DMS114 treated with DMSO at 0.1 percent for 48 hours (cell line): ENCODE measurements at regions not wholly inside any gene's neighbourhood (a gene's known extent, or its start where the extent isn't known, plus 50 kb on each side); places are given as distances from the start of the nearest gene placed in this dataset.
"Not testable (repeated sequence)": the region's sequence is repeated elsewhere in the genome, so short reads cannot be mapped to it uniquely, and the experiment has no call there.

Source experiments
- DNase-seq: peaks from one replicate; lab custom pipeline; 2025; ENCODE audit not compliant: unreplicated experiment; lab: John Stamatoyannopoulos, UW

DNA sequence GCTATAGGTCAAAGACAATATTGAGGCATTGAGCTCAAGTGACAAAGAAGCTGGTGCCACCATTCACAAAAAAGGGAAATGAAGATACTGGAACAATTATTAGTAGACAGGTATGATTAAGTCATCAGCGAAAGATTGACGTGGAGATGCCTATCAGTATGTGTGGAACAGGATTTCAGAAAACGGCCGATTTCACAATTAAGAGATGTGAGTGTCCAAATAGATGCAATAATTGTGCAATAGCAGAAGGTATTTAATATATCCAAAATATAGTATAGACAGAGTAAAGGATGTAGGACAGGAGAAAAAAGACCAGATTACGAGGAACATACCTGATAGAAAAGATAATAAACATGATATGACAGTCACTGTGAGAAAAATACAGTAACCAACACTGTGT is 433.1 kb downstream of the C12orf50 start:
- DNase-seq, result no peak

DNA sequence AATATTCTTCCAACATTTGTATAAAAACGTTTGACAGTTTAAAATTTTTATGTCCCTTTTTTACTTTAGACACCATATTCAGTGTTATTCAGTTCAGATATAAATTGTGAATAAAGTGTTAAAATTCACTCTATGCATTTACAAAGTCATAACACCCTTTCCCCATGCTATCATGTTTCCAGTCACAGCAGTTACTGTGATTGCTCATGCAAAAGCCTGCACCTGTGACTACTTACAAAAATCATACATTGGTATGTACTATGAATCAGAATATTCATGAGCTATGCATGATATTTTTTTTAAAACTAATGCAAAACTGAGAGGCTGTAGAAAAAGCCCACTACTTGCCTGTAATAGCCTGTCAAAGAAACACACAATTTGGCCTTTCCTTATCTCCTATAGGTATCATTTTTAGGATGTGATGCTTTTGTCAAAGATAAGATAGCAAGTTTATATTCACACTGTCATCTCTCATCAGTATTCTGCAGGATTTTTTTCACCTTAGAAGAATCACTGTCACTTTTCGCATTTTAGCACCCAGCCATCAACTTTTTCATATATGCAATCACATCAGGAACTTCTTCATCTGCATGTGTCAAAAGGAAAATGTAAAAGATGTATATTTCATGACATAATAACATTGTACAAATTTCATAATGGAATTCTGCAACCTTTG is 443.2 kb downstream of the C12orf50 start:
- no peak for DNase-seq

DNA sequence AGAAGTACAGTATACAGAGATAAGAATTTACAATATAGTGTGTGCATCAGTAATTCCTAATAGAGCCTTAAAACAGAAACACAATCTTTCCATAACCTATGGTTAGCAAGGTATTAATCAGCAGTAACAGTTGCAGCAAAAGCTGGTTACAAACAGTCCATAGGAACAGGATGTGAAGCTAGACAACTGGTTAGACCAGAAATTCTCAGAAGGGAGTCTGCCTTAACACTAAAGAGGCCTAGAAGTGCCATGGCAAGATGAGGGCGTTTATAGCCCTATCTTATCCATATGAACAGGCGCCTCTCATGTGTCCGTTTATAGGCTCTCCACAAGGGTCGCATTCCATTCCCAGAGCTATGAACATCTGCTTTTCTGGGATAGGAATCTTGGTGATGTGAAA is 450.1 kb downstream of the C12orf50 start:
- not testable (repeated sequence) for DNase-seq

DNA sequence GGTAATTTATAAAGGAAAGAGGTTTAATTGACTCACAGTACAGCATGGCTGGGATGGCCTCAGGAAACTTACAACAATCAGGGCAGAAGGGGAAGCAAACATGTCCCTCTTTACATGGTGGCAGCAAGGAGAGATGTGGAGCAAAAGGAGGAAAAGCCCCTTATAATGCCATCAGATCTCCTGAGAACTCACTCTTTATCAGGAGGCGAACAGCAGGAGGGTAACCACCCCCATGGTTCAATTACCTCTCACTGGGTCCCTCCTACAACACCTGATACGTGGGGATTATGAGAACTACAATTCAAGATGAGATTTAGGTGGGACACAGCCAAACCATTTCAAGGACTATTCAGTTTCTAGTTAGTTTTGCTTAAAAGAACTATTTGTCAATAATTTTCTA is 453.3 kb downstream of the C12orf50 start:
- DNase-seq, result no peak

DNA sequence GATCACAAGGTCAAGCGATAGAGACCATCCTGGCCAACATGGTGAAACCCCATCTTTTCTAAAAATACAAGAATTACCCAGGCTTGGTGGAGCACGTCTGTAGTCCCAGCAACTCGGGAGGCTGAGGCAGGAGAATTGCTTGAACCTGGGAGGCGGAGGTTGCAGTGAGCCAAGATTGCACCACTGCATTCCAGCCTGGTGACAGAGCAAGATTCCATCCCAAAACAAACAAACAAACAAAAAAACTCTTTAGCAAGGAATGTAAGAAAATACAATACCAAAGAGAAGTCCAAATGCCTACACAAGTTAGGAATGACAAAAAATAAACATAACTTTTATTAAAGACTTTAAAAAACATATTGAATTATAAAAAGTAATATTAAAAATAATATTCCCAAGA is 462.3 kb downstream of the C12orf50 start:
- not testable (repeated sequence) for DNase-seq

DNA sequence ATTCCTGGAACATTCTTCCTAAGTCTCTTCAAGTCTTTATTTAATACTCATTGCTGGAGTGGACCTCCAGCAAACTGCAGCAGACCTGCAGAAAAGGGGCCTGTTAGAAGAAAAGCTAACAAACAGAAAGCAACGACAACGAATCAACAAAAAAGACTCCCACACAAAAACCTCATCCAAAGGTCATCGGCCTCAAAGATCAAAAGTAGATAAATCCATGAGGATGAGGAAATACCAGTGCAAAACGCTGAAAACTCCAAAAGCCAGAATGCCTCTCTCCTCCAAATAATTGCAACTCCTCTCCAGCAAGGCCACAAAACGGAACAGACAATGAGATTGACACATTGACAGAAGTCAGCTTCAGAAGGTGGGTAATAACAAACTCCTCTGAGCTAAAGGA is 472.2 kb downstream of the C12orf50 start:
- DNase-seq, result no peak

DNA sequence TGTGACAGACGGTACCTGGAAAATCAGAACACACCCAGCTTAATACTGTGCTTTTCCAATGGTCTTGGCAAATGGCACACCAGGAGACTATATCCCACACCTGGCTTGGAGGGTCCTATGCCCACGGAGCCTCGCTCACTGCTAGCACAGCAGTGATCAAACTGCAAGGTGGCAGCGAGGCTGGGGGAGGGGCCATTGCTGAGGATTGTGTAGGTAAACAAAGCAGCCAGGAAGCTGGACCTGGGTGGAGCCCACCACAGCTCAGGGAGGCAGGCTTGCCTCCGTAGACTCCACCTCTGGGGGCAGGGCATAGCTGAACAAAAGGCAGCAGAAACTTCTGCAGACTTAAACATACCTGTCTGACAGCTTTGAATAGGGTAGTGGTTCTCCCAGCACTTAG is 498.0 kb downstream of the C12orf50 start:
- DNase-seq, result not testable (repeated sequence)

DNA sequence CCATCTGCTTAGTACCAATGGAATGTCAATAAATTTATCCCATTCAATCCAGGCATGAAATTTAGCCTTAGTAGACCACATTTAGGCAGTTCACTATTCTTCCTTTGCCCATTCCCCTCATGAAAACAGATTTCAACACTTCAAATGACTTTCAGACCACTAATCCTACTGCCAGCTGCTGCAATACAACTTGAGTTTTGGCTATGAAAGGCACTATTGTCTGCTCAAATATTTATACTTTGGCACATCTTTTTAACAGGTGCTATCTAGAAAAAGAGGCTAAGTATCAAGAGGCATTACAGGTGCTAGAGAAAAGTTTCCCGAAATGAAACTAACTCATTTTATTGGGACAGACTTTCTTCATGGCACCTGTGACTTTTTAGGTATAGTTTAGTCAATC is 499.8 kb downstream of the C12orf50 start:
- no peak for DNase-seq

DNA sequence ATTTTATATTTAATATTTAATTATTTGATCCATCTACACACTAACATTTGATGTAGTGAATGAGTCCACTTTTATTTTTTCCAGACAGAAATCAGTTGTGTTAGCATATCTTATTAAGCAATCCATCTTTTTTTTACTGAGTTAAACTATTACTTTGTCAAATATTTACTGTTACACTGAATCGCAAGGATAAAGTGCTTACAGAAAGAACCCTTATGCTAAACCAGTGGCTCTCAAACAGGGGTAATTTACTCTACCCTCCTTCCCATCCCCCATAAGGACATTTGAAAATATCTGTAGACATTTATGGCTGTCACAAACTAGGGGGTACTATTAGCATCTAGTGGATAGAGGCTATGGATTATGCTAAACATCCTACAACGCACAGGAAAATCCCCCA is 508.2 kb downstream of the C12orf50 start:
- DNase-seq, result no peak

DNA sequence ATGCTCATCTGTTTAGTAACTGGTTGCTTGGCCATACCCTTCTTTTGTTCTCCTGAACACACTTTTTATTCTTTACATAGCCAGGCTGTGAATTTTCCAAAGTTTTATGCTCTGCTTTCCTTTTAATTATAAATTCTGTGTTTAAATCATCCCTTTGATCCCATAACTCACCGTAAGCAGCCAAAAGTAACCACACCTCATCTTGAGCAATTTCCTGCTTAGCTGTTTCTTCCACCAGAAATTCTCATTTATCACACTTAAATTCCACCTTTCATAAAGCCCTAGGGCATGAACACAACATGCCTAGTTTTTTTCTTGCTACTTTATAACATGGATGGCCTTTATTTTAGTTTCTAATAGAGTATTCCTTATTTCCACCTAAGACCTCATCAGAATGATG is 510.7 kb downstream of the C12orf50 start:
- no peak for DNase-seq

DNA sequence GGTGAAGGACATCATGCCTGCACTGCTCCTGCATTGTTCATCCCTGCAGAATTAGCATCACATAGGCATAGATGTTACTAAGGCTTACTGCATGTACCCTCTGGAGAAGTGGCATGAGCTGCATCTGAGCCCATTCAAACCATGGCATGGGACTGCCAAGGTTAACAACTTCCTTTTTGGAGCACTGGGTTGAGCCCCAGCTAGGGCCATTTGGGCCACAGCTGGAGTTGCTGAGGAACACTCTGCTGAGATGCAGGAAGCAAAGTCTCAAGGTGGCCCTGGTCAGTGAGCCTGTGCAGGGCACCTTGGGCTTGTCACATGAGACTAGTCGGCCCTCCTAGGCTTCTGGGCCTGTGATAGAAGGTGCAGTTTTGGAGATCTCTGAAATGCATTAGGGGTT is 511.2 kb downstream of the C12orf50 start:
- DNase-seq, result no peak

DNA sequence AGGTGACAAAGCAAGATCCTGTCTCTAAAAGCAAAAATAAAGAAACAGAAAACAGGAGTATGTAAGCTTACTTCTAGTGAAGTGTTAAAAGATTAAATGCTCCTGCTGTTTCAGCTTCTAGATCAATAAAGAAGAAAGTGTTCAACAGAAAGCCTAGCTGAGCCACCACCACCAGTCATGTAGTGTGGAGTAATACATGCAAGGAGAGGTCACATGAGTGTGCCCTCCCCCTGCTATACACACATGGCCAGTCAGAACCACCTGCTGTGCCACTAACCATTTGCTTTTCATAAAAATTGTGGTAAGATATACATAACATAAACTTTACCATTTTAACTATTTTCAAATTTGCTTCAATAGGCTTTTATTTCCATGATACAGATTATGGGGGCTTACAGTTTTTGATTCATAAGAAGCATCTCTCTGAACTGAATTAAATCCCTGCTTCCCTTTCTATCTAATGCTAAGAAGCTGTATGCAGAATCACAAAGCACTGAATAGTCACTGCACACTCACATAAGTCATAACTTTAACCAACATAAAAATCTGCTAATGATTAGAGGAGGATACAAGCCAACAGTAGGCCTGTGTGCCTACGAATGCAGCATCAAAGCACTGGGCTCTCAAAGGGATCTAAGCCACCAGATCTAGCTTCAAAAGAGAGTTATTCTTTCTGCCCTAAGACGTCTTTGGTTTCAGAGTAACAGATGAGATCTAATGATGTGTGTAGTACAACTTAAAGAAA is 515.5 kb downstream of the C12orf50 start:
- DNase-seq, result no peak

DNA sequence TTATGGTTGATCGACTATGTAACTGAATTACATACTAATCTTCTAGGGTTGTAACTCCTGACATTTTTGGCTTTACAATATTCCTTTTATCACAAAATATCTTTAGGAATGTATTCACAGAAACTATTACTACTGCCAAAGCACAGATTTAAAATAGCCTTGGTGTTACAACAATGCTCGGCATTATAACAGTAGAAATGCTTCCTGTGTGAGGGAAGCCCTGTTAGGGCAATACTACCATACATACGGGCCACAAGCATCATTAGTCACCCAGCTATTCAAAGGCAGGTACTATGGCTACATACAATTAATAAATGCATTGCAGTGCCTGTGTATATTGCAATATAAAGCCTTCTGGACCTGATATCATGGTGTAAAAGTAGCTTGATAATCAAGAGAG is 517.8 kb downstream of the C12orf50 start:
- no peak for DNase-seq

DNA sequence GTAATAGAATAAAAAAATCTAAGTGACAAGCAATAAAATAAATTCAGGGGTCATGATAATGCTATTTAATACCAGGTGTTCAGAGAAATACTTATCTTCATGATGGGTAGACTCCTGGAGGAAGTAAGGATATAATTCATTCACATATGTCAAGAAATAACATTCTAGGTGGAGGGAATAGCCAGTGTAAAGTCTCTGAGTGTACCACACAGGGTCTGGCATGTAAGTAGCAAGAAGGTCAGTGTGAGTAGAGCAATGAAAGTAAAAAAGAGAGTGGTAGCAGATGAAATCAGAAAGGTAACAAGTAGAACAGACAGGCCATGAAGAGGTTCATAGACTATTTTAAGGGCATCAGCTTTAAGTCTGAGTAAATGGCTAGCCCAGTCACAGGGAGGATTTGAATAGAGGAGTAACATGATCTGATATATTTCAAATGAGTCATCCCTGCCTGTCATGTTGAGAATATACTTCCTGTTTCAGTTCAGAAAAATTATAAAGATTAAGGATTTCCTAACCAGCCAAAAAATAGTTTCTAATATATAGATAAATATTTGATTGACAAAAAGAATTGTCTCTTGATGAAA is 519.9 kb downstream of the C12orf50 start:
- DNase-seq, result no peak

DNA sequence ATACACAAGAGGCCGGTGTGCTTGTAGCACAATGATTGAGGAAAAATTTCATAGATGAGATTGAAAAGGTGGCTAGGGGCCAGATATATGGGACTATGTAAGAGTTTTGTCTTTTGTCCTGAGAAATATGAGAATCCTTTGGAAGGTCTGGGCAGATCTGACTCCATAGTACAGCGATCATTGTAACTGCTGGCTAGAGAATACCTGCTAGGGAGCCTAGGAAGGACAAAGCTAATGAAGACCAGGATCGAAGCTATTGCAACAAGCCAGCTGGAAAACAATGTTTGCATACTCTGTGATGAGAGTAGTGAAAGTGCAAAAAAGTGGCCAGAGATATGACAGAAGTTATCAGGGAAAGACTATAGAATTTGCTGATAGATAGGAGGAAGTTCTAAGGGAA is 537.6 kb downstream of the C12orf50 start:
- no peak for DNase-seq

DNA sequence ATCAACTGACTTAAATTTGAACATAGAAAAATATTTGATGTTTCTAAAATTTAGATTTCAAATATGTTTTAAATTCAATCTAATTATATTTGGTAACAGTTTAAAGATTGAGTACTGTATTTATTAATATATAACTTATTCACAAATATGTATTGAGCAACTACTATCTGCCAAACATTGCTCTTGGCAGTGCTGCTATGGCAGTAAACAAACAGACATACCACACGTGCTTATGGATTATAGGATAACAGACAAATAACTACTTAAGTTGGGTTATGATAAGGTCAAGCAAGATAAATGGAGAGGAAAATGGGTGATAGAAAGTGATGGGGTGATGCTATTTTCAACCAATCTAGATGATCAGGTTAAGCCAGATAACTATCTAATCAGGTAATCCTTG is 538.1 kb downstream of the C12orf50 start:
- DNase-seq, result no peak

DNA sequence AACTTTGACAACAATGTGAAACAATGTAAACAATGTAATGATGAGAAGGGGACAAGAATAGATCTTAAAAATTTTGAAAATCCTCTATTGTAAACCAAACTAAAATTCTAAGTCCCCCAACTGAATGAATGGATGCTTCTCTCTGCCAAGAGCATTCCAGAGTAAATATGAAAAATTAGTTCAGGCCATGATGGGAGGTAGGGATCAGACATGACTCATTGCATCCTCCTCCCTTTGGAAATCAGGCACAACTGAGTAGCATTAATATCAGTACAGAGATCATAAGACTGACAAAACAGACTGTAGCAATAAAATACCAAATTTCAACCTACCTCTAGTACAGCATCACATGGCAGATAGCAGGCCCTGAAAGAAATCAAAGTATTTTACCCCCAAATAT is 559.9 kb downstream of the C12orf50 start:
- DNase-seq, result no peak

DNA sequence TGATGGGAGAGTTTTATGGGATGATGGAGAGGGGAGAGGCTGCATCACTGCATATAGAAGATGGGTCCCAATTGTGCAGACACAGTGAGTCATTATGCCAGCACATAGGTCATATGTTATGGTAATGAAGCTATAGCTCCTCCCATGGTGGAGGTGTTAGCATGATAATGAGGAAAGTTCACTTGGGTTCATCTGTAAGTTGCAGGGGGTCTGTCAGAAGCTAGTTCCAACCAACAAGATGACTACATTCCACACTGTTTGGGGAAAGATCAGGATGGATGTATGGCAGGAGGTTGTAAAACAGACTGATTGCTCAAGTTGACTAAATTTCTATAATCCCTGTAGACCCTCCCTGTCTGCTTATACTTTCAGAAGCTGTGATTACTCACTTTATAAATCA is 561.3 kb downstream of the C12orf50 start:
- DNase-seq, result no peak

DNA sequence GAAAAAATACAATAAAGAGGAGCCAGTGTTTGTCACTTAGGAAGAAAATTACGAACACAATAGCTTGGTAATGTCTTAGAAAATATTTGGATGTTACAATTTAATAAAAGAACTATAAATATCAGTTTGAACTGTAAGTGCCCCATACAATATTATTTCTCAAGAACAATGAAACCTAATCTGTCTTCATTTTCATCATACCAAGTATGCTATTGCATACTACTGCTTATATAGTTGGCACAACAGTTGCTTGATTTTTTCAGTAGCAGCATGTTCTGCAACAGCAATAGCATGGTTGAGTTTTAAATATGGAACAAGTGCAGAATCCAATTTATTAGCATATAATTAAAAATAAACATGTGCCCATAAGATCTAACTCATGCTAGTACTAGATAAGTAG is 564.6 kb downstream of the C12orf50 start:
- no peak for DNase-seq

DNA sequence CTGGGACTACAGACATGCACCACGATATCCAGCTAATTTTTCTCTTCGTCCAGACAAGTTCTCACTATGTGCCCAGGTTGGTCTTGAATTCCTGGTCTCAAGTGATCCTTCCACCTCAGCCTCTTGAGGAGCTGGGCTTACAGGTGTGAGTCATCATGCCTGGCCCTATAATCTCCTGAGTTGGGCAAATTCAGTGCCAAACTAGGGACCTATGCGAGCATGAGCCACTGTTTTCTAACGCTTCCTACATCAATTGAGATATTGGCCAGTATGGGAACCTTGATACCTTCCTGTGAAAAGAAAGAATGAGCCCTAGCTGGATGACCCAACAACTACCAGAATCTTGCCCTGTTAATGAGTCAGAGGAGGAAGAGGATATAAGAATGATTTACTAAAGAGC is 585.2 kb downstream of the C12orf50 start:
- DNase-seq, result no peak

DNA sequence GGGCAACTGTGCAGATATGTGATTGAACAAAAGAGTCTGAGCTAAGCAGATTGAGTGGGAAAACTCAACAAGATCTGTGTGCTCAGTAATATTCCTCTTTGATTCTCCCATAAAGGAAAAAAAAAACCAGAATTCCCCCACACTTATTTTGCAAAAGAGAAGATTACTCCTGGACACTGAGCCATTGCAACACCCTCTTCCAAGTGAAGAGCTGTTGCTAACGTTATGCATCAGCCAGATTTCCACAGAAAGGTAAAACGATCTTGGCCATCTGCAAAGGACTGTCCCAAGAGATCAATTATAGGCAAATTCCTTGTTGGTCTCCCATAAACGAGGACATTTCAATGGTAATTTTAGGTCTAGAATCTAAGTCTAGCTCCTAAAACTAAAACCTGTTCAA is 587.7 kb downstream of the C12orf50 start:
- no peak for DNase-seq

DNA sequence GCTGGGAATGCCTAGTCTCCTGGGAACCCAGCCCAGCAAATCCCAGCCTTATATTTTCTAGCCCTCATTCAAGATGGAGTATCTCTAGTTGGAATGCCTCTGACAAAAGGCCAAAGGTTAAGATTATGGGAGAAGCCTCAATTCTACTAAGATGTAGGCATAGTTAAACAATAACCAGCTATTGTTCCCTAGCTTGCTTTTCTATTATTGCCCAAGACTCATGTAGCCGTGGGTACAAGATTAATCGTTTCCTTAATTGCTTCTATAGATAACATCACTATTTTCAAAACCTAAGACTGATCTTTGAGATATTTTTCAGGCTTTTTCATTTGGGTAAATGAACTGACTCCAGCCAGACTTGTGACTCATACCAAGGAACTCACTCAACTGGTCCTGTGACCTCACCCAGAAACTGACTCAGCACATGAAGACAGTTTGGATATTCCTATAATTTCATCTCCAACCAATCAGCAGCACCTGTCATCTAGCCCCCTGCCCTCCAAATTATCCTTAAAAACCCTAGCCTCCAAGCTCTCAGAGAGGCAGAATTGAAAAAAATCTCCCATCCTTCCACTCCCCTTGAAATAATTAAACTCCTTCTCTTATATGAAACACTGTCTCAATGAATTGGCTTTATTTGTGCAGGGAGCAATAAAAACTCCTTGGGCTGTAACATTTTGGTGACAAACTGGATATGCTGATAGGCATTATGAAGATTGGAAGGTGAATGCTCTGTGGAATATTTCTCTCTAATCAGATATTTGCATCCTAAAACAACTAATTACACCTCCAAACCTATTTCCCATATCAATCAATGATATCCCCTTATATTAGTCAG is 589.0 kb downstream of the C12orf50 start:
- no peak for DNase-seq
